ENCODE measurements at regions not wholly inside any gene's neighbourhood (a gene's known extent, or its start where the extent isn't known, plus 50 kb on each side); places are given as distances from the start of the nearest gene placed in this dataset.
"Not testable (repeated sequence)": the region's sequence is repeated elsewhere in the genome, so short reads cannot be mapped to it uniquely, and the experiment has no call there.

GRCh38 chr1:83052865-83053264 lies 946.1 kb downstream of the TTLL7 start:
- no peak overlapping the region for H3K27ac Mint-ChIP-seq

GRCh38 chr1:83051053-83051452 lies 947.9 kb downstream of the TTLL7 start:
- DNase-seq; ATAC-seq; H3K27me3 Mint-ChIP-seq; H3K27ac Mint-ChIP-seq; H3K36me3 Mint-ChIP-seq (ENCODE audit: low read depth); H3K4me1 Mint-ChIP-seq; H3K4me3 Mint-ChIP-seq; H3K9me3 Mint-ChIP-seq: not testable (repeated sequence)

More at GRCh38 chr1:83052865-83053264, 946.1 kb downstream of the TTLL7 start:
- DNase-seq, result no peak
- Mint-ChIP-seq H3K9me3 (peaks cover 1% of the 10 kb centered on the region), H3K36me3 (ENCODE audit: low read depth) (no peaks in the 10 kb centered on the region), H3K4me3 (no peak overlapping the region), H3K4me1 (no peaks in the 10 kb centered on the region), H3K27me3 (peaks cover 3% of the 10 kb centered on the region)
- no peak for ATAC-seq

GRCh38 chr1:83043244-83043643 lies 955.7 kb downstream of the TTLL7 start:
- Mint-ChIP-seq H3K27me3 (no peaks in the 10 kb centered on the region), H3K4me1 (no peaks in the 10 kb centered on the region), H3K4me3 (no peak overlapping the region), H3K9me3 (peaks cover 4% of the 10 kb centered on the region), H3K27ac (no peak overlapping the region), H3K36me3 (ENCODE audit: low read depth) (no peaks in the 10 kb centered on the region)
- no peak for ATAC-seq
- DNase-seq, result no peak

- H3K4me1 Mint-ChIP-seq; H3K27ac Mint-ChIP-seq; DNase-seq; H3K36me3 Mint-ChIP-seq (ENCODE audit: low read depth); H3K27me3 Mint-ChIP-seq; H3K4me3 Mint-ChIP-seq; H3K9me3 Mint-ChIP-seq; ATAC-seq: not testable (repeated sequence)
Measured at GRCh38 chr1:83039091-83039490, 959.8 kb downstream of the TTLL7 start.

- Mint-ChIP-seq H3K4me1 (no peaks in the 10 kb centered on the region), H3K27ac (no peak overlapping the region), H3K9me3 (peaks cover 28% of the 10 kb centered on the region), H3K36me3 (ENCODE audit: low read depth) (no peaks in the 10 kb centered on the region), H3K4me3 (no peak overlapping the region), H3K27me3 (no peaks in the 10 kb centered on the region)
- DNase-seq (no peak), ATAC-seq (no peak)
Measured at GRCh38 chr1:83034851-83035250, 964.1 kb downstream of the TTLL7 start.

- Mint-ChIP-seq H3K27me3 (no peaks in the 10 kb centered on the region), H3K27ac (no peak overlapping the region), H3K4me3 (no peak overlapping the region), H3K4me1 (no peaks in the 10 kb centered on the region), H3K36me3 (ENCODE audit: low read depth) (no peaks in the 10 kb centered on the region), H3K9me3 (peaks cover 28% of the 10 kb centered on the region)
- no peak for DNase-seq
- ATAC-seq, result no peak
Measured at GRCh38 chr1:83033682-83034081, 965.2 kb downstream of the TTLL7 start.

GRCh38 chr1:83029916-83030315 lies 969.0 kb downstream of the TTLL7 start:
- Mint-ChIP-seq H3K9me3 (peaks cover 19% of the 10 kb centered on the region), H3K27me3 (no peaks in the 10 kb centered on the region), H3K4me3 (no peak overlapping the region), H3K27ac (no peak overlapping the region), H3K36me3 (ENCODE audit: low read depth) (no peaks in the 10 kb centered on the region), H3K4me1 (peaks cover 4% of the 10 kb centered on the region)
- ATAC-seq, result no peak
- DNase-seq, result no peak

GRCh38 chr1:83029050-83029449 lies 969.9 kb downstream of the TTLL7 start:
- Mint-ChIP-seq H3K27me3 (no peaks in the 10 kb centered on the region), H3K9me3 (peaks cover 18% of the 10 kb centered on the region), H3K4me3 (no peak overlapping the region), H3K4me1 (peaks cover 4% of the 10 kb centered on the region), H3K36me3 (ENCODE audit: low read depth) (no peaks in the 10 kb centered on the region), H3K27ac (no peak overlapping the region)
- no peak for DNase-seq
- no peak for ATAC-seq

- DNase-seq (no peak), ATAC-seq (no peak)
- Mint-ChIP-seq H3K27ac (no peak overlapping the region), H3K9me3 (peaks cover 15% of the 10 kb centered on the region), H3K4me3 (no peak overlapping the region), H3K36me3 (ENCODE audit: low read depth) (no peaks in the 10 kb centered on the region), H3K4me1 (peaks cover 4% of the 10 kb centered on the region), H3K27me3 (no peaks in the 10 kb centered on the region)
Measured at GRCh38 chr1:83028467-83028866, 970.5 kb downstream of the TTLL7 start.

- DNase-seq (no peak), ATAC-seq (no peak)
- Mint-ChIP-seq H3K36me3 (ENCODE audit: low read depth) (no peaks in the 10 kb centered on the region), H3K27ac (no peak overlapping the region), H3K9me3 (peaks cover 10% of the 10 kb centered on the region), H3K27me3 (no peaks in the 10 kb centered on the region), H3K4me3 (no peak overlapping the region), H3K4me1 (peaks cover 4% of the 10 kb centered on the region)
Measured at GRCh38 chr1:83027511-83027910, 971.4 kb downstream of the TTLL7 start.

- Mint-ChIP-seq H3K9me3 (peaks cover 10% of the 10 kb centered on the region), H3K4me1 (peaks cover 4% of the 10 kb centered on the region), H3K4me3 (no peak overlapping the region), H3K27ac (no peak overlapping the region), H3K27me3 (no peaks in the 10 kb centered on the region), H3K36me3 (ENCODE audit: low read depth) (no peaks in the 10 kb centered on the region)
- ATAC-seq (no peak), DNase-seq (no peak)
Measured at GRCh38 chr1:83026745-83027144, 972.2 kb downstream of the TTLL7 start.

GRCh38 chr1:83024251-83024767 lies 974.6 kb downstream of the TTLL7 start:
- peaks cover 4% of the 10 kb centered on the region for H3K9me3 Mint-ChIP-seq
- no peaks in the 10 kb centered on the region for H3K36me3 Mint-ChIP-seq (ENCODE audit: low read depth)
- ATAC-seq (no peak), DNase-seq (no peak)
- no peaks in the 10 kb centered on the region for H3K27me3 Mint-ChIP-seq
- H3K4me1 Mint-ChIP-seq, result peaks cover 4% of the 10 kb centered on the region
- no peak overlapping the region for H3K27ac Mint-ChIP-seq
- H3K4me3 Mint-ChIP-seq, result no peak overlapping the region

- H3K36me3 Mint-ChIP-seq (ENCODE audit: low read depth), result no peaks in the 10 kb centered on the region
- H3K9me3 Mint-ChIP-seq, result peaks cover 4% of the 10 kb centered on the region
- no peak for ATAC-seq
- H3K4me1 Mint-ChIP-seq, result peaks cover 4% of the 10 kb centered on the region
- H3K4me3 Mint-ChIP-seq, result no peak overlapping the region
- H3K27me3 Mint-ChIP-seq, result no peaks in the 10 kb centered on the region
- H3K27ac Mint-ChIP-seq, result no peak overlapping the region
- DNase-seq, result no peak
Measured at GRCh38 chr1:83023212-83023611, 975.7 kb downstream of the TTLL7 start.

GRCh38 chr1:83022206-83022605 lies 976.7 kb downstream of the TTLL7 start:
- H3K4me3 Mint-ChIP-seq, result no peak overlapping the region
- no peak overlapping the region for H3K27ac Mint-ChIP-seq
- no peaks in the 10 kb centered on the region for H3K27me3 Mint-ChIP-seq
- peaks cover 4% of the 10 kb centered on the region for H3K9me3 Mint-ChIP-seq
- H3K4me1 Mint-ChIP-seq, result peaks cover 4% of the 10 kb centered on the region
- H3K36me3 Mint-ChIP-seq (ENCODE audit: low read depth), result no peaks in the 10 kb centered on the region
- DNase-seq (no peak), ATAC-seq (no peak)

GRCh38 chr1:83017701-83018100 lies 981.2 kb downstream of the TTLL7 start:
- H3K27ac Mint-ChIP-seq, result no peak overlapping the region
- no peaks in the 10 kb centered on the region for H3K36me3 Mint-ChIP-seq (ENCODE audit: low read depth)
- peaks cover 4% of the 10 kb centered on the region for H3K9me3 Mint-ChIP-seq
- no peak overlapping the region for H3K4me3 Mint-ChIP-seq
- no peak for ATAC-seq
- H3K27me3 Mint-ChIP-seq, result no peaks in the 10 kb centered on the region
- no peaks in the 10 kb centered on the region for H3K4me1 Mint-ChIP-seq
- DNase-seq, result no peak

- no peaks in the 10 kb centered on the region for H3K4me1 Mint-ChIP-seq
- no peak overlapping the region for H3K4me3 Mint-ChIP-seq
- ATAC-seq (no peak), DNase-seq (no peak)
- H3K27ac Mint-ChIP-seq, result no peak overlapping the region
- no peaks in the 10 kb centered on the region for H3K36me3 Mint-ChIP-seq (ENCODE audit: low read depth)
- peaks cover 4% of the 10 kb centered on the region for H3K9me3 Mint-ChIP-seq
- H3K27me3 Mint-ChIP-seq, result no peaks in the 10 kb centered on the region
Measured at GRCh38 chr1:83017276-83017675, 981.7 kb downstream of the TTLL7 start.
